Lung (tissue), 11 donors: ENCODE measurements at regions not wholly inside any gene's neighbourhood (a gene's known extent, or its start where the extent isn't known, plus 50 kb on each side); places are given as distances from the start of the nearest gene placed in this dataset.

Experiments
- ATAC-seq: fragments of 200-7000 bp; cut with Tn5 transposase; one replicate; pipeline ENCODE4 v1.9.1; 2020; ENCODE audit warnings: moderate number of reproducible peaks; ENCODE audit not compliant: insufficient read depth, low FRiP score
- DNase-seq, 3 donors: peaks; one replicate each; pipeline ENCODE4 v3.0.0-alpha.2; 2013 to 2017
- H3K27ac ChIP-seq, 2 donors: one replicate each; pipeline ENCODE4 v1.5.1; 2013; ENCODE audit warnings: mild to moderate bottlenecking in 2 of 2, moderate library complexity in 2 of 2, control low read depth in 1 of 2, inconsistent platforms in 1 of 2, low read depth in 1 of 2, low read length in 1 of 2
- H3K27me3 ChIP-seq, 3 donors: one replicate each; pipeline ENCODE4 v1.5.1; 2013; ENCODE audit warnings: low read length in 2 of 3; ENCODE audit not compliant: control insufficient read depth in 3 of 3, insufficient read depth in 3 of 3
- H3K36me3 ChIP-seq, 4 donors: one replicate each; pipeline ENCODE4 v1.5.1; 2013; ENCODE audit warnings: low read length in 4 of 4, mild to moderate bottlenecking in 1 of 4, moderate library complexity in 1 of 4; ENCODE audit not compliant: control insufficient read depth in 4 of 4, insufficient read depth in 4 of 4
- H3K4me1 ChIP-seq, 5 donors: one replicate each; pipeline ENCODE4 v1.5.1; 2013; ENCODE audit warnings: low read length in 5 of 5, mild to moderate bottlenecking in 2 of 5, moderate library complexity in 1 of 5; ENCODE audit not compliant: control insufficient read depth in 5 of 5, insufficient read depth in 5 of 5
- H3K4me3 ChIP-seq: one replicate; pipeline ENCODE4 v1.5.1; 2013; ENCODE audit warnings: mild to moderate bottlenecking, control low read depth, moderate library complexity
- H3K9ac ChIP-seq, 2 donors: one replicate each; pipeline ENCODE4 v1.5.1; 2013; ENCODE audit warnings: low read length in 2 of 2, control low read depth in 1 of 2; ENCODE audit not compliant: insufficient read depth in 1 of 2
- H3K9me3 ChIP-seq, 4 donors: one replicate each; pipeline ENCODE4 v1.5.1; 2013; ENCODE audit warnings: low read length in 3 of 4, mild to moderate bottlenecking in 1 of 4, moderate library complexity in 1 of 4; ENCODE audit not compliant: control insufficient read depth in 4 of 4, insufficient read depth in 3 of 4
- WGBS, 2 donors: extraction: QIAGEN DNeasy Blood & Tissue Kit; methylation state at CpG; one replicate each; pipeline ENCODE4 v1.1.7; 2013; 5-methylcytosine and 5-hydroxymethylcytosine counted together
- TF ChIP-seq, protein P1 (sequence below): IDR thresholded peaks from 2 replicates; pipeline ENCODE4 v1.5.1; 2012; ENCODE audit warnings: mild to moderate bottlenecking; ENCODE audit errors: control extremely low read depth, extremely low read depth
- donor health status: control.
- donor health status: control.
- donor health status: Bipolar disorder and iron deficiency.
- donor health status: healthy.
- donor health status: DM: yes; HTN: yes; CAD: no.

DNA sequence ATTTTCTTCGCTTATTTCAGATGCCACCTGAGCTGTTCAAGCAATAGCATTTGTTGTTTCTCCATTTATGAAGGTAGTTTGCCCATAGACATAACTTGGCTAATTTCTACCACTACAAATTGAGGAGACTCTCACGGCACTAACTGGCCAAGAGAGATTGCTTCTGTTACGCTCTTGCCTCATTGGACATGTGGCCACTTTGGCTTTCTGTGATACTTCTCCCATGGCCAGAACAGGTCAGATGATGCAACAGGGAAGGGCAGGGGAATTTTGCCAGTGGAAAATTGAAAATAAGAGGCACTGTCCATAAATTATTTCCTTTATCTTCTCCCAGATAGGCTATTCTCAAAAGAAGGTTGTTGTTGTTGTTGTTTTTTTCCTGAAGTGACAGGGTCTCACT lies 1633.3 kb upstream of the LRRTM3 start:
- ATAC-seq = no peak
- WGBS, 2 donors = 96% methylated on average over 3 of the region's 3 CpGs
- no peak overlapping the region for H3K4me3 ChIP-seq
- no peak overlapping the region for H3K9ac ChIP-seq
- DNase-seq = no peak
- no peak overlapping the region for H3K27ac ChIP-seq
- H3K9me3 ChIP-seq = no peaks in the 10 kb centered on the region
- H3K36me3 ChIP-seq = no peaks in the 10 kb centered on the region
- H3K4me1 ChIP-seq = peaks cover 0 to 4% (median 0%) of the 10 kb centered on the region in 5 donors
- TF ChIP-seq, protein P1, sequence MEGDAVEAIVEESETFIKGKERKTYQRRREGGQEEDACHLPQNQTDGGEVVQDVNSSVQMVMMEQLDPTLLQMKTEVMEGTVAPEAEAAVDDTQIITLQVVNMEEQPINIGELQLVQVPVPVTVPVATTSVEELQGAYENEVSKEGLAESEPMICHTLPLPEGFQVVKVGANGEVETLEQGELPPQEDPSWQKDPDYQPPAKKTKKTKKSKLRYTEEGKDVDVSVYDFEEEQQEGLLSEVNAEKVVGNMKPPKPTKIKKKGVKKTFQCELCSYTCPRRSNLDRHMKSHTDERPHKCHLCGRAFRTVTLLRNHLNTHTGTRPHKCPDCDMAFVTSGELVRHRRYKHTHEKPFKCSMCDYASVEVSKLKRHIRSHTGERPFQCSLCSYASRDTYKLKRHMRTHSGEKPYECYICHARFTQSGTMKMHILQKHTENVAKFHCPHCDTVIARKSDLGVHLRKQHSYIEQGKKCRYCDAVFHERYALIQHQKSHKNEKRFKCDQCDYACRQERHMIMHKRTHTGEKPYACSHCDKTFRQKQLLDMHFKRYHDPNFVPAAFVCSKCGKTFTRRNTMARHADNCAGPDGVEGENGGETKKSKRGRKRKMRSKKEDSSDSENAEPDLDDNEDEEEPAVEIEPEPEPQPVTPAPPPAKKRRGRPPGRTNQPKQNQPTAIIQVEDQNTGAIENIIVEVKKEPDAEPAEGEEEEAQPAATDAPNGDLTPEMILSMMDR = no peak
- no peaks in the 10 kb centered on the region for H3K27me3 ChIP-seq

DNA sequence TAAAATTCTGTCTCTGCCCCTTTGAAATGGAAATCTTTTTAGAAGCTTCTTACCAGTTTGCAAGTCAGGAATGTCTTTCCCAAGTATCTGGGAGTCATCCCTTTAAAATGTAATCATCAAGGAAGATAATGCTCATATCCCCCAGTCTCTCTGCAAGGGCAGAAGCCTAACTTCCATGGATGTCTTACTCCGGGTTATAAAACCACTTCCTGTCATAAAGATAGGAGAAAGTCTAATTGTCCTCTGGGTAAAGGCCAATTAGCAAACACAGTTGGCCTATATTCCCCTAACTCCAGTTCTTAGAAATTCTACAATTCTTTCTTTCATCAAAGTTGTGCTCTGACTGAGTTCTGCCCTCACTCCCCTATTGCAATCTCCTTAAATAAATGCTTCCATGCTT lies 1631.5 kb upstream of the LRRTM3 start:
- no peak for ATAC-seq
- WGBS, 2 donors = 17 to 19% methylated on average over 1 of the region's 1 CpG

DNA sequence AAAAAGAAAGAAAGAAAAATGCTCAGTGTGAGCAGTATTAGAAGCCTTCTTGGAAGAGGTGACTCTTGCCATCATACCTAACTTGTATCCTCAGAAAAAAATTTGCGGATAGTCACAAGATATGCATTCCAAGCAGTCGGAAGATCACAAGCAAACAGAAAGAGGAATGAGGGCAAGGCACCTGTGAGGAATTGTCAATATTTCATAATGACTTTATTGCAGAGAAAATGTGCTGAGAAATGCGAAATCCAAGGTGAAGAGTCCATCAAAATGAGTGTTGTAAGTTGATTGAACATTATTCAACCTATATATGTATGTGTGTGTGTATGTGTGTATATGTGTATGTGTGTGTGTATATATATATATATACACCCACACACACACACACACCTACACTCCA lies 1624.7 kb upstream of the LRRTM3 start:
- ATAC-seq (no peak), DNase-seq (no peak)
- 84 to 85% methylated on average over 3 of the region's 3 CpGs for WGBS, 2 donors
- TF ChIP-seq, protein P1 = no peak
- no peaks in the 10 kb centered on the region for H3K36me3 ChIP-seq
- no peak overlapping the region for H3K9ac ChIP-seq
- no peaks in the 10 kb centered on the region for H3K27me3 ChIP-seq
- H3K4me1 ChIP-seq = peaks cover 0 to 4% (median 0%) of the 10 kb centered on the region in 5 donors
- no peak overlapping the region for H3K4me3 ChIP-seq
- no peak overlapping the region for H3K27ac ChIP-seq
- no peaks in the 10 kb centered on the region for H3K9me3 ChIP-seq

More for the DNA sequence above, 1631.5 kb upstream of the LRRTM3 start:
- Histone ChIP-seq H3K36me3 (no peaks in the 10 kb centered on the region), H3K9me3 (no peaks in the 10 kb centered on the region), H3K27ac (no peak overlapping the region), H3K4me1 (peaks cover 0 to 4% (median 0%) of the 10 kb centered on the region in 5 donors), H3K4me3 (no peak overlapping the region), H3K9ac (no peak overlapping the region), H3K27me3 (no peaks in the 10 kb centered on the region)
- no peak for DNase-seq
- TF ChIP-seq, protein P1 = no peak

DNA sequence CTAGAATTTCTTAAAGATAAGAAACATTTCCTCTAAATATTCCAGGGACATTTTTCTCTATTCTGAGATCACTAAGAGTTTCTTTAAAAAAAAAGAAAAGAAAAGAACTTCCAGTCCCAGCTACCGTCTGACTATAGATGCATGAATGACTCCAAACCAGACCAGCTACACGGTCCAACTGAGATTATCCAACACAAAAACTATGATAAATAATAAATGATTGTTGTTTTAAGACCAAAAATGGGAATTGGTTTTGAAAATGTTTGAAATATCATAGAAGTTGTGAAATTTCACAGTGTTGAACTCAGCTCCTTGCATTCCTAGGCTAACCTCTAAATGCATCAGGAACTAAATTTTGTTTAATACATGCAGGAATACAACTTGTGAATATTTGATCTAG lies 1619.6 kb upstream of the LRRTM3 start:
- no peak for ATAC-seq
- Histone ChIP-seq H3K27me3 (no peaks in the 10 kb centered on the region), H3K4me3 (no peak overlapping the region), H3K9ac (no peak overlapping the region), H3K27ac (no peak overlapping the region), H3K9me3 (no peaks in the 10 kb centered on the region), H3K4me1 (no peaks in the 10 kb centered on the region), H3K36me3 (no peaks in the 10 kb centered on the region)
- no peak for DNase-seq
- 75 to 82% methylated on average over 2 of the region's 2 CpGs for WGBS, 2 donors
- TF ChIP-seq, protein P1 = no peak
